CD14-positive monocyte (primary cell): ENCODE measurements at regions not wholly inside any gene's neighbourhood (a gene's known extent, or its start where the extent isn't known, plus 50 kb on each side); places are given as distances from the start of the nearest gene placed in this dataset.

Experiments used
- DNase-seq, 3 donors: peaks; one replicate each; pipeline ENCODE4 v3.0.0-alpha.2; 2011 to 2022
- H2AFZ ChIP-seq: 2 replicates; pipeline ENCODE4 v1.6.0; 2012; ENCODE audit warnings: mild to moderate bottlenecking, low read depth, low read length, inconsistent platforms; ENCODE audit not compliant: insufficient read depth, poor library complexity, severe bottlenecking
- H3K27ac ChIP-seq, 2 donors: 1 replicate in 1 of 2; 2 replicates in 1 of 2; pipeline ENCODE4 v1.5.1; 2012 to 2013; ENCODE audit warnings: low read length in 2 of 2, control low read depth in 1 of 2, inconsistent platforms in 1 of 2, low read depth in 1 of 2, mild to moderate bottlenecking in 1 of 2
- H3K27me3 ChIP-seq, 2 donors: one replicate each; pipeline versions ENCODE4 v1.6.0 to v1.6.1; 2011 to 2013; ENCODE audit warnings: low read length in 2 of 2; ENCODE audit not compliant: control insufficient read depth in 2 of 2, insufficient read depth in 2 of 2
- H3K36me3 ChIP-seq, 2 donors: replicated peaks in 1 of 2; 1 replicate in 1 of 2; 2 replicates in 1 of 2; pipeline versions ENCODE4 v1.5.1 to v1.6.1; 2012 to 2013; ENCODE audit warnings: low read length in 2 of 2, control low read depth in 1 of 2, inconsistent platforms in 1 of 2, mild to moderate bottlenecking in 1 of 2; ENCODE audit not compliant: insufficient read depth in 2 of 2, control insufficient read depth in 1 of 2
- H3K4me1 ChIP-seq, 2 donors: 1 replicate in 1 of 2; 2 replicates in 1 of 2; pipeline versions ENCODE4 v1.5.1 to v1.6.1; 2012 to 2013; ENCODE audit warnings: low read length in 2 of 2, control low read depth in 1 of 2, inconsistent platforms in 1 of 2, mild to moderate bottlenecking in 1 of 2, moderate library complexity in 1 of 2; ENCODE audit not compliant: insufficient read depth in 2 of 2, control insufficient read depth in 1 of 2
- H3K4me2 ChIP-seq: replicated peaks from 2 replicates; pipeline ENCODE3; 2012; ENCODE audit warnings: low read length, moderate library complexity, mild to moderate bottlenecking; ENCODE audit not compliant: poor library complexity, severe bottlenecking; ENCODE audit errors: extremely low read depth
- H3K4me3 ChIP-seq, 3 experiments: fragments of 200-600 bp in 1 of 3; sonication (generic) in 1 of 3; replicated peaks in 1 of 3; 1 replicate in 2 of 3; 2 replicates in 1 of 3; pipeline ENCODE4 v1.5.1; 2011 to 2013; ENCODE audit warnings: low read length in 3 of 3, mild to moderate bottlenecking in 3 of 3, control low read depth in 2 of 3, low read depth in 2 of 3, inconsistent platforms in 1 of 3, moderate library complexity in 1 of 3
- H3K79me2 ChIP-seq: 2 replicates; pipeline ENCODE4 v1.6.0; 2012; ENCODE audit warnings: mild to moderate bottlenecking, control low read depth, inconsistent platforms, low read length, moderate library complexity; ENCODE audit not compliant: insufficient read depth
- H3K9ac ChIP-seq: 2 replicates; pipeline ENCODE4 v1.6.0; 2017; ENCODE audit warnings: low read length, mild to moderate bottlenecking; ENCODE audit not compliant: insufficient read depth, poor library complexity, severe bottlenecking
- H3K9me3 ChIP-seq, 2 donors: replicated peaks in 1 of 2; 1 replicate in 1 of 2; 2 replicates in 1 of 2; pipeline versions ENCODE4 v1.5.1 to v1.6.1; 2012 to 2013; ENCODE audit warnings: low read length in 2 of 2, control low read depth in 1 of 2; ENCODE audit not compliant: control insufficient read depth in 1 of 2, insufficient read depth in 1 of 2
- H4K20me1 ChIP-seq: 2 replicates; pipeline ENCODE4 v1.6.0; 2012; ENCODE audit warnings: mild to moderate bottlenecking, low read length, control low read depth, moderate library complexity; ENCODE audit not compliant: insufficient read depth
- H3K27ac Mint-ChIP-seq, 7 donors: one replicate each; pipeline ENCODE4 v1.8.0; 2020; ENCODE audit warnings: mild to moderate bottlenecking in 7 of 7, mixed read lengths in 7 of 7, moderate library complexity in 6 of 7, inconsistent platforms in 2 of 7
- H3K27me3 Mint-ChIP-seq, 3 donors: one replicate each; pipeline ENCODE4 v1.8.0; 2021 to 2022; ENCODE audit warnings: low read depth in 3 of 3, mild to moderate bottlenecking in 3 of 3, mixed read lengths in 3 of 3, moderate library complexity in 3 of 3, inconsistent platforms in 1 of 3
- H3K36me3 Mint-ChIP-seq, 2 donors: one replicate each; pipeline ENCODE4 v1.8.0; 2020; ENCODE audit warnings: mixed read lengths in 2 of 2, inconsistent platforms in 1 of 2, mild to moderate bottlenecking in 1 of 2
- H3K4me1 Mint-ChIP-seq: one replicate; pipeline ENCODE4 v1.8.0; 2020; ENCODE audit warnings: mild to moderate bottlenecking, mixed read lengths
- H3K4me3 Mint-ChIP-seq, 2 donors: one replicate each; pipeline ENCODE4 v1.8.0; 2020; ENCODE audit warnings: mild to moderate bottlenecking in 2 of 2, mixed read lengths in 2 of 2, moderate library complexity in 1 of 2
- H3K9me3 Mint-ChIP-seq, 7 donors: one replicate each; pipeline ENCODE4 v1.8.0; 2020 to 2022; ENCODE audit warnings: mixed read lengths in 7 of 7, mild to moderate bottlenecking in 6 of 7, moderate library complexity in 6 of 7, inconsistent platforms in 2 of 7
- CTCF ChIP-seq: fragments of 200-600 bp; IDR thresholded peaks from one replicate; pipeline ENCODE4 v1.8.0; 2022; ENCODE audit warnings: antibody characterized with exemption, mild to moderate bottlenecking
- WGBS: methylation state at CpG from one replicate; pipeline ENCODE4 v1.1.5; 2013; ENCODE audit warnings: missing lambda C conversion rate; ENCODE audit not compliant: insufficient coverage; 5-methylcytosine and 5-hydroxymethylcytosine counted together
- intact Hi-C, 2 donors: fragments of 100-400 bp; cut with micrococcal nuclease; formaldehyde crosslinking; loops; one replicate each; pipeline versions ENCODE4 v1.15.0 to v1.15.1; 2023

GRCh38 chr4:87901422-87901992 is 68.7 kb downstream of the MEPE start:
- no peaks in the 10 kb centered on the region for H3K79me2 ChIP-seq
- no peak overlapping the region for H3K9ac ChIP-seq
- no peak overlapping the region for H3K27ac Mint-ChIP-seq
- no peak overlapping the region for H2AFZ ChIP-seq
- peaks cover 25% of the 10 kb centered on the region for H3K4me1 Mint-ChIP-seq
- peaks cover 0 to 2% (median 0%) of the 10 kb centered on the region in 7 donors for H3K9me3 Mint-ChIP-seq
- TF ChIP-seq CTCF: no peak
- H3K36me3 Mint-ChIP-seq: no peaks in the 10 kb centered on the region
- H3K9me3 ChIP-seq: no peaks in the 10 kb centered on the region
- no CpG with 5 or more reads among the region's 1 CpG for WGBS
- no peaks in the 10 kb centered on the region for H3K36me3 ChIP-seq
- H3K27me3 ChIP-seq: peaks cover 0 to 2% of the 10 kb centered on the region in 2 donors
- no peak overlapping the region for H3K4me3 Mint-ChIP-seq
- H4K20me1 ChIP-seq: no peaks in the 10 kb centered on the region
- intact Hi-C loops: loop anchor here in 1 of 2 donors (10.0 kb wide), 1 partner anchor 47 kb away; no protein-coding TSS in a partner anchor
- no peak overlapping the region for H3K4me3 ChIP-seq
- H3K4me2 ChIP-seq: no peak overlapping the region
- H3K27me3 Mint-ChIP-seq: peaks cover 2 to 6% (median 4%) of the 10 kb centered on the region in 3 donors
- H3K4me1 ChIP-seq: peaks cover 9 to 18% of the 10 kb centered on the region in 2 donors
- no peak for DNase-seq
- H3K27ac ChIP-seq: no peak overlapping the region

GRCh38 chr4:87904639-87905160 is 70.8 kb upstream of the SPP1 start:
- Mint-ChIP-seq H3K27me3 (peaks cover 0 to 6% (median 0%) of the 10 kb centered on the region in 3 donors), H3K27ac (no peak overlapping the region), H3K4me3 (no peak overlapping the region), H3K4me1 (peaks cover 13% of the 10 kb centered on the region), H3K36me3 (no peaks in the 10 kb centered on the region), H3K9me3 (peaks cover 0 to 2% (median 0%) of the 10 kb centered on the region in 7 donors)
- Histone ChIP-seq H4K20me1 (no peaks in the 10 kb centered on the region), H3K4me3 (no peak overlapping the region), H3K9ac (no peak overlapping the region), H3K9me3 (no peaks in the 10 kb centered on the region), H3K27me3 (no peaks in the 10 kb centered on the region), H3K4me1 (peaks cover 0 to 8% of the 10 kb centered on the region in 2 donors), H3K27ac (no peak overlapping the region), H2AFZ (no peak overlapping the region), H3K36me3 (no peaks in the 10 kb centered on the region), H3K4me2 (no peak overlapping the region), H3K79me2 (no peaks in the 10 kb centered on the region)
- DNase-seq: no peak
- TF ChIP-seq CTCF: no peak
- 93% methylated on average over 3 of the region's 6 CpGs for WGBS
- intact Hi-C loops: loop anchor here in 1 of 2 donors (10.0 kb wide), 1 partner anchor 50 kb away; no protein-coding TSS in a partner anchor
